ENCODE measurements at regions not wholly inside any gene's neighbourhood (a gene's known extent, or its start where the extent isn't known, plus 50 kb on each side); places are given as distances from the start of the nearest gene placed in this dataset.

DNA sequence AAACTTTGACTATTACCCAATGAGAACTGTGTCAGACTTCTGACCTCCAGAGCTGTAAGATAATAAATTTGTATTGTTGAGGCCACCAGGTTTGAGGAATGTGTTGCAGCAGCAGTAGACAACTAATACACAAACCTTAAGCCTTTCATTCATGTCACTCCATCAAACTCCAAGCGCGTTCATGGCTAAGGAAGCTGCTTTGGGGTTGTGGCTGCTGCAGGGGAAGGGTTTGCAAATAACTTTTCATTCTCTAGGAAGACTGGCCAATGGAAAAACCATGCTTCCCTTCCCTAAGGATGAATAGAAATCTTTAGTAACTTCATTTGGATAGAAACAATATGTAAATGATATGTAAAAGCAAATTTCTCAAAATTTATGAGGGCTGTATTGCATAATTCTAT lies 170.4 kb downstream of the RHOU start:
- no peaks in the 10 kb centered on the region for H3K36me3 ChIP-seq
- peaks cover 39% of the 10 kb centered on the region for H3K4me1 ChIP-seq
- no peak for DNase-seq
- TF ChIP-seq, protein P1, sequence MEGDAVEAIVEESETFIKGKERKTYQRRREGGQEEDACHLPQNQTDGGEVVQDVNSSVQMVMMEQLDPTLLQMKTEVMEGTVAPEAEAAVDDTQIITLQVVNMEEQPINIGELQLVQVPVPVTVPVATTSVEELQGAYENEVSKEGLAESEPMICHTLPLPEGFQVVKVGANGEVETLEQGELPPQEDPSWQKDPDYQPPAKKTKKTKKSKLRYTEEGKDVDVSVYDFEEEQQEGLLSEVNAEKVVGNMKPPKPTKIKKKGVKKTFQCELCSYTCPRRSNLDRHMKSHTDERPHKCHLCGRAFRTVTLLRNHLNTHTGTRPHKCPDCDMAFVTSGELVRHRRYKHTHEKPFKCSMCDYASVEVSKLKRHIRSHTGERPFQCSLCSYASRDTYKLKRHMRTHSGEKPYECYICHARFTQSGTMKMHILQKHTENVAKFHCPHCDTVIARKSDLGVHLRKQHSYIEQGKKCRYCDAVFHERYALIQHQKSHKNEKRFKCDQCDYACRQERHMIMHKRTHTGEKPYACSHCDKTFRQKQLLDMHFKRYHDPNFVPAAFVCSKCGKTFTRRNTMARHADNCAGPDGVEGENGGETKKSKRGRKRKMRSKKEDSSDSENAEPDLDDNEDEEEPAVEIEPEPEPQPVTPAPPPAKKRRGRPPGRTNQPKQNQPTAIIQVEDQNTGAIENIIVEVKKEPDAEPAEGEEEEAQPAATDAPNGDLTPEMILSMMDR (IDR thresholded peaks at IDR 0.05; ENCODE audit: low read depth, low read length) = no peak
- H3K4me3 ChIP-seq (ENCODE audit: low read depth, low read length) = no peak overlapping the region
- H3K27me3 ChIP-seq = no peaks in the 10 kb centered on the region
- no peaks in the 10 kb centered on the region for H3K9me3 ChIP-seq

DNA sequence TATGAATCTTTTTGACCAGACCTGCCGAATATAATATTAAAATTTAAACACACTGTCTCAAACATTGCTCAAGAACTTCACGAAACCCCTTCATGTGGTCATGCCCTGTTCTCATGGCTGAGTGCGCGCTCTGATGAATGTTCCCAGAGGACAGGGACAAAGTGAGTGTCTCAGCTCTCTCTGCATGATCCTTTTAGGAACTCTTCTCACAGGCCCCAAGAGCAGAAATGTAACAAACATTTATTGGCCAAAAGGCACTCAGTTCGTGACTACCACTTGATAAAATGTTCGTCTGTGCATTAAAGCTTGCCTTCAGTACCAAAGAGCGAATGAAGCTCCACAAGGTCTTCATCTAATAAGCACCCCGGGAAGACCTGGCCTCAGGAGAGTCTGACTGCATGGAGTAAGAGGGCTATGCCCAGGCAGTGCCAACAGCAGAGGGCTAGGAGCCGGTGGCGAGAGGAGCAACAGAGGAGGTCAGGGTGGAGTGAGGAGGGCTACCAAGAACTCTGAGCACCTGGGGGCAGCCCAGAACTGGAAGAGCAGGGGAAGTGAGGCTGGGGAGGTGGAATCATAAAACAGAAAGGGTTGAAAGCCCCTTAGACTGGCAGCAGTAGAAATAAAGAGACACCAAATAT lies 171.1 kb downstream of the RHOU start:
- Histone ChIP-seq H3K36me3 (no peaks in the 10 kb centered on the region), H3K9me3 (no peaks in the 10 kb centered on the region), H3K4me1 (peaks cover 37% of the 10 kb centered on the region), H3K27me3 (no peaks in the 10 kb centered on the region), H3K4me3 (ENCODE audit: low read depth, low read length) (no peak overlapping the region)
- TF ChIP-seq, protein P1 (IDR thresholded peaks at IDR 0.05; ENCODE audit: low read depth, low read length) = no peak
- no peak for DNase-seq

DNA sequence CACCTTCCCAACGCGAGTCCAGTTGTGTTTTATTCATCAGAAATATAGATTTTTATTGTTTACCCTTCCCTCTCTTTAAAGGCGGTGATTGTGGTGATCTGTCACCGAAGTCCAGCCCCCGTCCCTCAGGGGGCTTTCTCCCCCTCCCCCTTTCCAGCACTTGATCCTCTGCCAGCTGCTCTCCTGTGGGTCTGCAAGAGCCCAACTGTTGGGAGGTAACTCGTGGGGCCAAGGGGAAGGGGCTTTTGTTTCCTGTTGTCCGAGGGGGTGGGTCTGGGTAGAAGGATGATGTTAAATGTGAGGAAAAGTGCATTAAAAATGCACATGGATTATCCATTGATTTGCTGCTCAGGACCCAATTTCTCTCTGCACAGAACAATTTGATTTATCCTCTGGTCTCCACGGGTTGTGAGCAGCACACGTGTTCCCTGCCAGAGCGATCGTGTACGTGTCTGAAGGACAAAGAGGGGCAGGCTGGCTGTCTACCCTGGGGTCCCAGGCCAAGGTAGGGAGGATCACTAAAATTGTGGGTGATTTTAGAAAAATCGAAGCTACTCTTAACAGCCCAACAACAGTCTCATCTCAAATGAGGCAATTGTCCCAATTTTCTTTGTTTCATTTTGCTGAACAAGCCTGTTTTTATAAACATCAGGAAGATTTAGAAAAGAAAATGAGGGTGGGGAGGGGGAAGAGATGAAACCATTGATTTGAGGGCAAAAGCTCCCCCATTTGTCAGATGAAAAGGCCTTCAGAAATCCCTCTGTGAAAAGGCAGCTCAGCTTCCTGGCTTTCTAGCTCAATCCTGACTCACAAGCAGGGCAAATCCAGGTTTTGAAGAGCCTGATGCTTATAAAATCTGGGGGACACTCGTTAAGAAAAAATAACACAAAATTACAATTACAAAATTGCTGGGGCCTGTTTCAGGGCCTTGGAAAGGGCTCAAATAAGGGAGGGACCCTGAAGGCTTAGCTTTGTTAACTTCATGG lies 176.2 kb downstream of the RHOU start:
- Histone ChIP-seq H3K9me3 (no peaks in the 10 kb centered on the region; the same call in 1 of the 2 replicates), H3K27me3 (no peaks in the 10 kb centered on the region), H3K36me3 (no peaks in the 10 kb centered on the region), H3K4me3 (ENCODE audit: low read depth, low read length) (no peak overlapping the region), H3K4me1 (peaks cover 7% of the 10 kb centered on the region)
- DNase-seq = no peak
- TF ChIP-seq, protein P1 (IDR thresholded peaks at IDR 0.05; ENCODE audit: low read depth, low read length) = no peak

DNA sequence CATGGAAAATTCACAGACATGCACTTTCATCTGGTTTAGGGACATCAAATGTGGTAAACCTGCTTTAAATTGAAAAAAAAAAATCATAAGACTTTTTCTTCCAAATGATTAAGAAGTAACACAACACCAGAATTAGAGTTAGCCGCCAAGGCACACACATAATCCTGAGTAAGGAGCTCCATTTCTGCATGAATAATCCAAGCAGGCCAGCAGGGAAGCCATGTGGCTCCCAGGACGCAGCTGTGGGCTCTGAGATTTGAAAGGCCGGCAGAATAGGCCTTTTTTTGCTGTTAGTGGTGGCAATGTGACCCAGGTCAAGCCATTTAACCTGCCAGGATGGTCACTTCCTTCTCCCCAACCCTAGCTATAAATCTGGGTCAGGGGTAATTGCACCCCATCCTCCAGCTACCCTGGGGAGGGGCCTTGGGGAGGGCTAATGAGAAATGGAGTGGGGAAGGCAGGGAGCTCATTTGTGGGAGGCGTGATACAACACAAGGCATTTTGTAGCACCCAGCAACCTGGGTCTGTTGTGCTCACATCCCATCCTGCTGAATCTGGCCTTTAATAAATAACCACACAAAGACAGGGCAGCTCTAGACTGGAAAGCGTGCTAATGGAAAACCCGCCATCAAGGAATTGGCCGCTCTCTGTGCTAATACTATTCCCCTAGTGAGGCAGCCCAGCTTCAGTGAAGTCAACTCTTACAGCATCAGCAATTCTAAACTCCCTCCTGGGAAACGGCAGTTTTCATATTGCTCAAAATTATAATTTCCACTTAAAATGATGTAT lies 178.5 kb downstream of the RHOU start:
- peaks cover 7% of the 10 kb centered on the region for H3K4me1 ChIP-seq
- TF ChIP-seq, protein P1 (IDR thresholded peaks at IDR 0.05; ENCODE audit: low read depth, low read length) = no peak
- no peak for DNase-seq
- H3K36me3 ChIP-seq = no peaks in the 10 kb centered on the region
- H3K27me3 ChIP-seq = no peaks in the 10 kb centered on the region
- H3K4me3 ChIP-seq (ENCODE audit: low read depth, low read length) = no peak overlapping the region
- H3K9me3 ChIP-seq = no peaks in the 10 kb centered on the region; the same call in 1 of the 2 replicates

DNA sequence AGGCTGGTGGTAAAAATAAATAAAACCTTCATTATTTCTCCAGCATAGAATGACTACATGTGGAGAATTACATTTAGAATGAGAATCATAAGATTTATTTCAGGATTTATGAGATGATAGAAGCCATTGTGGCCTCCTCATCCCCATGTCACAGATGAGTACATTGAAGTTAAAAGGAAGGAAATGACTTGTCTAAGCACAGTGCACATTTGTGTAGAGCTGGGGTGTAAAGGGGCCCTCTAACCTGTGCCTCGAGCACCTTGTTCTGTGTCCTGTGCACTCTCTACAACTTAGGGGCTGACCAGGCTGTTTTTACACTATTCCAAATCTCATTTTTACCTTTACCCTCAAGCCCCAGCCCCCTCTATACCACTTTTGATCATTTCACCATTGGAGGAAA lies 179.4 kb downstream of the RHOU start:
- Histone ChIP-seq H3K4me3 (ENCODE audit: low read depth, low read length) (no peak overlapping the region), H3K36me3 (no peaks in the 10 kb centered on the region), H3K27me3 (no peaks in the 10 kb centered on the region), H3K9me3 (no peaks in the 10 kb centered on the region; the same call in 1 of the 2 replicates), H3K4me1 (peaks cover 7% of the 10 kb centered on the region)
- TF ChIP-seq, protein P1 (IDR thresholded peaks at IDR 0.05; ENCODE audit: low read depth, low read length) = no peak
- DNase-seq = no peak

Data from BE2C (cell line).